GM19395 (cell line): ENCODE measurements at regions not wholly inside any gene's neighbourhood (a gene's known extent, or its start where the extent isn't known, plus 50 kb on each side); places are given as distances from the start of the nearest gene placed in this dataset.
"Not testable (repeated sequence)": the region's sequence is repeated elsewhere in the genome, so short reads cannot be mapped to it uniquely, and the experiment has no call there.

Source experiments
- ATAC-seq: cut with Tn5 transposase; IDR thresholded peaks from one replicate; pipeline ENCODE4 v1.9.1; 2021; ENCODE audit warnings: mild to moderate bottlenecking, moderate library complexity; ENCODE audit not compliant: unreplicated experiment

- ATAC-seq, result no peak
These were observed 320.1 kb downstream of the DAD1 start for GRCh38 chr14:22268875-22269274.

DNA sequence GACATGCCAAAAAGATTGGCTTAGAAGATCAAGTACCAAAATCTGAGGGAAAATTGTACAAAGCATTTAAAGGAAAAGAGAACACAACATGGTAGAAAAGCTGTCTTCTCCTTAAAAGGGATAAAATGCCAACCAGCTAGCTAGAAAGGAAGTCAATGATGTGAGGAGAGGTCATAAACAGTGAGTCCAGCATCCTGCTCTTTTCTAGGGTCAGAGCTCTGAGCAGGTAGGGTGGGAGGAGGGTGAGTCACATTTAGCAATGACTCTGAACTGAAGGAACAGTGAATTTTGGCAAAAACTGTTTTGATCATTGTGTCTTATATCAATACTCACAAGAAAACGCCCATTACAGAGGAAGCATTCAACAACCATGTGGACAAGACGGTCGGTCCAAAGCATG is 322.3 kb downstream of the DAD1 start:
- ATAC-seq, result no peak

DNA sequence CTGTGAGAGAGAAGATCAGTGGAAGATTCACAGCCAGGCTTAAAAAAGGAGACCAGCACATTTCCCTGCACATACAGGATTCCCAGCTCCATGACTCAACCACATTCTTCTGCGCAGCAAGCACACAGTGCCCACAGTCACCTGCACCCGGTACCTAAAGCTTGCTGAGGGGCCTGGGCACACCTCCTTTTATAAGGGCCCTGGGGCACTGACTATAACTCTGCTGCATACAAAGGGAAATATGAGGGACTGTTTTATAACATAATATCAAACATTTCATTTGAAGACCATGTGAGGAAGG is 322.9 kb downstream of the DAD1 start:
- ATAC-seq, result no peak

GRCh38 chr14:22265319-22266141 is 323.5 kb downstream of the DAD1 start:
- no peak for ATAC-seq

DNA sequence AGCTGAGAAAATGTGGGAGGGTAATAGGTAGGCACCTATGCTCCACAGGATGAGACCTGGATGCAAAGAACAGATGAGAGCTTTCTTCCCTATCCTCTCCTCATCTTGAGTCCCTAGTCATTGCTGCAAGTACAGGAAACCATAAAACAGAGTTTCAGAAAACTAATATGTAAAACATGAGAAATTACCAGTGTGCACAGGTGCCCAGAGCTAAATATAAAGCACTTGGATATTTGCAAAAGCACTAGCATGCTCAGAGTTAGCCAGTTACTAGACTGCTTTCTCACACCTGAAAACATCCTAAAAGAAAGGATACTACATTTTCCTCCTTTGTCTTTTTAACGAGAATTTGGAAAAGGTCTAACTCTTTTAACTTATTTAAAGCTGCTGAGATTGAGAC is 324.3 kb downstream of the DAD1 start:
- no peak for ATAC-seq

- no peak for ATAC-seq
These were observed 325.1 kb downstream of the DAD1 start for GRCh38 chr14:22263961-22264360.

DNA sequence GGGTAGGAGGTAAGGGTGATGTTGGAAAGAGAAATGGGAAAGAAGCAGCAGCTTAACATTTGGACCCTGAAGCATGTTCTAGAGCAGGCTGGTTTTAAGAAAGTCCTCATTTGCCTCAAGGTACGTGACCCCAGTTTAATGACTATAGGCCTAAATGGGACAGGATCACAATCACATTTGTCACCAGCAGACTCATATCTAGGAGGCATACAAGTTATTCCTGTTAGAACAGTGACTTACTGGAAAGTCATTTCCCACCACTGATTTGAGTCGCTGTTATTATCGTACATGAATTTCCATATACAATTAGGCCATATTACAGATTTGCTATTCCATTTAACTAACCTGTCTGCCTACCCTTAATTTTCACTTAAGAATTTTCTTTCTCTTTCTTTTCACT is 326.1 kb downstream of the DAD1 start:
- ATAC-seq, result no peak

- ATAC-seq, result no peak
These were observed 333.7 kb downstream of the DAD1 start for GRCh38 chr14:22255017-22255950.

GRCh38 chr14:22252686-22253085 is 336.3 kb downstream of the DAD1 start:
- no peak for ATAC-seq

DNA sequence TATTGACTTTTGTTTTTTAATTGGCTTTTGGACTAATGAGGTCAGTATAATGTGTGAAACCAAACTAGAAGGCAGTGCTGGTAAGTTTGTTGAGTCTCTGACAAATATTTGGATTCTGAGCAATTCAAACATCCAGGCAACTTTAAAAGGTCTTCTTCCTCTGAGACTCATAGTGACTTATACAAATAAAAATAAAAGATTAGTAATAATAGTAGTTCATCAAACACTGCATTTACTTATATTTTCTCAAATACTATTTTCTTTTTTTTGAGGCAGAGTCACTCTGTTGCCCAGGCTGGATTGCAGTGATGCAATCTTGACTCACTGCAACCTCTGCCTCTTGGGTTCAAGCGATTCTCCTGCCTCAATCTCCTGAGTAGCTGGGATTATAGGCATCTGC is 337.9 kb downstream of the DAD1 start:
- no peak for ATAC-seq

GRCh38 chr14:22249770-22250169 is 339.3 kb downstream of the DAD1 start:
- no peak for ATAC-seq

DNA sequence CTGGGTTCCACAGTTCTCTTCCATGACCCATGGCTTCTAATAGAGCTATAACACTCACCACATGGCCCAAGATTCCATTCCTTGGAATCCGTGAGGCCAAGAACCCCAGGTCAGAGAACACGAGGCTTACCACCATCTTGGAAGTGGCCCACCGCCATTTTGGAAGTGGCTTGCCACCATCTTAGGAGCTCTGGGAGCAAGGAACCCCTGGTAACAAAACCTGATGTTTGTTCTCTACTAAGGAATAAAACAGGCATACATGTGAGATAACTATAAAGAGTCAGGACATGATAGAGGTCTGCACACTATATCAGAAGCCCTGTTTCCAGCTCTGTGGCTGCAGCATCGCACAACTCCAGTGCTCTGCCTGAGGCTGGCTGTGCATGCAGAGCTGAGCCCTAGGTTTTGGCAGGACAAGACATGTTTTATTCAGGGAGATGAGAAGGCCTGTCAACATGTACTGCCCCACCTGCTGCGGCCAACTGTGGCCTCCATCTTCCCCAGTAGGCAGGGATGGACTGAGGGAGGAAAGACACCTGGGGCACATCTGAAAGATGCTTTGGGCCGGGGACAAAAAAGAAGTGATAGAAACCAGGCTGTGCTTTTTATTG is 344.9 kb downstream of the DAD1 start:
- no peak for ATAC-seq

DNA sequence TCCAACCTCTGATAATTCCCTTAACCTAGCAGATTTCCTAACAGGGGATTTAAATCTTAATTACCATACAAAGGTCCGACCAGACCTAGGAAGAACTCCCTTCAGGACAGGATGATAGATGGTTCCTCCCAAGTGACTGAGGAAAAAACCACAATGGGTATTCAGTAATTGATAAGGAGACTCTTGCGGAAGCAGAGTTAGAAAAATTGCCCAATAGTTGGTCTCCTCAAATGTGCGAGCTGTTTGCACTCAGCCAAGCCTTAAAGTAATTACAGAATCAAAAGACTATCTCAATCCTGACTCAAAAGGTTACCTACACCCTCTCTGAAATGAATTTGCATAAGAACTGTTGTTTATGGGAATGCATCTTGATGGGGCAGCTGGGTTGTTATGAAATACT is 350.7 kb downstream of the DAD1 start:
- not testable (repeated sequence) for ATAC-seq

DNA sequence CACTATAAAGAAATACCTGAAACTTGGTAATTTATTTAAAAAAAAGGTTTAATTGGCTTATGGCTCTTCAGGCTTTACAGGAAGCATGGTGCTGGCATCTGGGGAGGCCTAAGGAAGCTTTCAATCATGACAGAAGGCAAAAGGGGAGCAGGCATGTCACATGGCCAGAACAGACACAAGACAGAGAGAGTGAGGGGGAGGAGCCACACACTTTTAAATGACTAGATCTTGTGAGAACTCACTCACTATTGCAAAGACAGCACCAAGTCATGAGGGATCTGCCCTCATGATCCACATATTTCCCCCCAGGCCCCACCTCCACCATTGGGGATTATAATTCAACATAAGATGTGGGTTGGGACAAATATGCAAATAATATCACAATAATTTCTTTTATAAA is 355.6 kb downstream of the DAD1 start:
- ATAC-seq, result no peak

DNA sequence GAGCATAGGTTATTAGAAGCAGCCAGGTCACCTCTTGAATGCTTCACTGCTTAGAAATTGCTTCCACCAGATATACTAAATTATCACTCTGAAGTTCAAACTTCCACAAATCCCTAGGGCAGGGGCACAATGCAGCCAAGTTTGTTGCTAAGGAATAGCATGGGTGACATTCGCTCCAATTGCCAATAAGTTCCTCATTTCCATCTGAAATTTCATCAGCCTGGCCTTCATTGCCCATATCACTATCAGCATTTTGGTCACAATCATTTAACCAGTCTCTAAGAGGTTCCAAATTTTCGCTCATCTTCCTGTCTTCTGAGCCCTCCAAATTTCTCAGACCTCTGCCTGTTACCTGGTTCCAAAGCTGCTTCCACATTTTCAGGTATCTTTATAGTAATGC is 356.1 kb downstream of the DAD1 start:
- ATAC-seq, result no peak

- ATAC-seq, result no peak
These were observed 356.5 kb downstream of the DAD1 start for GRCh38 chr14:22232486-22232885.

GRCh38 chr14:22231018-22231417 is 358.0 kb downstream of the DAD1 start:
- no peak for ATAC-seq

- no peak for ATAC-seq
These were observed 358.5 kb downstream of the DAD1 start for GRCh38 chr14:22230517-22230916.

DNA sequence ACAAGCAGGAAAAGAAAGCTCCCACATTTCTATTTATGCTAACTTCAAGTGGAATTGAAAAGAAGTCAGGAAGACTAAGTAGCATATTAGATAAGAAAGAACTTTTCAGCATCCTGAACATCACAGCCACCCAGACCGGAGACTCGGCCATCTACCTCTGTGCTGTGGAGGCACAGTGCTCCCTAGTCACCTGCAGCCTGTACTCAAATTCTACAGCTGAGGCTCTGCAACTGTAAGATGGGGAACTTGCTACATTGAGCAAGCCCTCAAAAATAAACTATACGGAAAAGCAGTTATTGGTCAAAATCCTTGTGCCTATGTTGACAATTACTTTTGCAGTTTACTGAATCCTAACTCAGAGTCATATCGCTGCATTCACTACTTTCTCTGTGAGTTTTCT is 361.9 kb downstream of the DAD1 start:
- no peak for ATAC-seq

DNA sequence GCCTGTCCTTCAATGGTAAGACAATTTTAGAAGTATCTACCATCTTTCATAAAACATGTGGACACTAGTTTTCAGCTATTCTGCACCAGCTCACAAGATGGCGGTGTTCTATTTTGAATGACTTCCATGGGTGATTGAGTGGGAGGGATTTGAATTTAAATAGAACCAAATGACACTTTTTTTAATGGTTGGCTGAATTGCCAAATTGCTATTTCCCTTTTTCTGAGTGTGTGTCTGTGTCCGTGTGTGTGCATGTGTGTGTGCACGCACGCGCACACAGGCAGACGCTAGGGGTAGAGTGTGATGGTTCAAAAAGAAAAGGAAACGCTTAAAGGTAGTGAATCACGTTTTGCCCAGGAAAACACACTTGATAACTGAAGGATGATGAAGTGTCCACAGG is 362.6 kb downstream of the DAD1 start:
- ATAC-seq, result no peak

GRCh38 chr14:22225516-22226140 is 363.4 kb downstream of the DAD1 start:
- no peak for ATAC-seq
